CD4-positive, alpha-beta T cell (primary cell): ENCODE measurements at regions not wholly inside any gene's neighbourhood (a gene's known extent, or its start where the extent isn't known, plus 50 kb on each side); places are given as distances from the start of the nearest gene placed in this dataset.

Source experiments
- ATAC-seq: fragments of 200-7000 bp; cut with Tn5 transposase; one replicate; pipeline ENCODE4 v1.10.0; 2022; ENCODE audit warnings: mild to moderate bottlenecking; ENCODE audit not compliant: poor library complexity
- CTCF ChIA-PET: fragments of 350-600 bp; sonication (Branson Sonifier 250); formaldehyde crosslinking; loops from one replicate; lab custom pipeline; 2021; ENCODE audit warnings: antibody characterized with exemption, inconsistent platforms; lab: Charles Lee
- POLR2A ChIA-PET: fragments of 350-600 bp; sonication (Branson Sonifier 250); formaldehyde crosslinking; loops from one replicate; lab custom pipeline; 2021; ENCODE audit warnings: antibody characterized with exemption, inconsistent platforms; lab: Charles Lee
- DNase-seq, 14 experiments: peaks; one replicate each; pipeline ENCODE4 v3.0.0-alpha.2; 2013 to 2020; ENCODE audit warnings: mixed read lengths in 2 of 14
- H3K27ac ChIP-seq, 2 donors: one replicate each; pipeline versions ENCODE4 v1.5.1 to v1.7.0; 2013; ENCODE audit warnings: low read length in 2 of 2, low read depth in 1 of 2, mild to moderate bottlenecking in 1 of 2
- H3K27me3 ChIP-seq, 2 experiments: 1 replicate in 1 of 2; 2 replicates in 1 of 2; pipeline versions ENCODE4 v1.6.1 to v1.7.0; 2013; ENCODE audit warnings: low read length in 2 of 2, control low read depth in 1 of 2, mild to moderate bottlenecking in 1 of 2, moderate library complexity in 1 of 2; ENCODE audit not compliant: insufficient read depth in 2 of 2, control insufficient read depth in 1 of 2
- H3K36me3 ChIP-seq: one replicate; pipeline ENCODE4 v1.6.1; 2013; ENCODE audit warnings: low read length, control low read depth; ENCODE audit not compliant: insufficient read depth
- H3K4me1 ChIP-seq: one replicate; pipeline ENCODE4 v1.6.1; 2013; ENCODE audit warnings: low read length, control low read depth; ENCODE audit not compliant: insufficient read depth
- H3K4me3 ChIP-seq: one replicate; pipeline ENCODE4 v1.5.1; 2013; ENCODE audit warnings: mild to moderate bottlenecking, low read length, moderate library complexity
- H3K9me3 ChIP-seq, 2 experiments: 1 replicate in 1 of 2; 2 replicates in 1 of 2; pipeline versions ENCODE4 v1.6.1 to v1.7.0; 2013; ENCODE audit warnings: low read length in 2 of 2, mild to moderate bottlenecking in 2 of 2, control low read depth in 1 of 2, moderate library complexity in 1 of 2; ENCODE audit not compliant: control insufficient read depth in 1 of 2, insufficient read depth in 1 of 2
- H3K27ac Mint-ChIP-seq: one replicate; pipeline ENCODE4 v1.8.0; 2020; ENCODE audit warnings: mixed read lengths
- H3K27me3 Mint-ChIP-seq: one replicate; pipeline ENCODE4 v1.8.0; 2021; ENCODE audit warnings: mixed read lengths
- H3K36me3 Mint-ChIP-seq: one replicate; pipeline ENCODE4 v1.8.0; 2021; ENCODE audit warnings: low read depth, mixed read lengths
- H3K4me1 Mint-ChIP-seq: one replicate; pipeline ENCODE4 v1.8.0; 2021; ENCODE audit warnings: low read depth, mixed read lengths
- H3K4me3 Mint-ChIP-seq: one replicate; pipeline ENCODE4 v1.8.0; 2020; ENCODE audit warnings: mild to moderate bottlenecking, mixed read lengths
- H3K9me3 Mint-ChIP-seq: one replicate; pipeline ENCODE4 v1.8.0; 2020; ENCODE audit warnings: mixed read lengths
- intact Hi-C, 2 experiments: fragments of 100-400 bp; cut with DNase I in 1 of 2; cut with micrococcal nuclease in 1 of 2; formaldehyde crosslinking; loops; one replicate each; pipeline versions ENCODE4 v1.15.1 to v1.9.0; 2023 to 2025; cut with DNase I, micrococcal nuclease
- TF ChIP-seq, protein P1 (sequence below): fragments of 200-600 bp; IDR thresholded peaks from one replicate; pipeline ENCODE4 v1.8.0; 2022; ENCODE audit warnings: antibody characterized with exemption, mild to moderate bottlenecking

DNA sequence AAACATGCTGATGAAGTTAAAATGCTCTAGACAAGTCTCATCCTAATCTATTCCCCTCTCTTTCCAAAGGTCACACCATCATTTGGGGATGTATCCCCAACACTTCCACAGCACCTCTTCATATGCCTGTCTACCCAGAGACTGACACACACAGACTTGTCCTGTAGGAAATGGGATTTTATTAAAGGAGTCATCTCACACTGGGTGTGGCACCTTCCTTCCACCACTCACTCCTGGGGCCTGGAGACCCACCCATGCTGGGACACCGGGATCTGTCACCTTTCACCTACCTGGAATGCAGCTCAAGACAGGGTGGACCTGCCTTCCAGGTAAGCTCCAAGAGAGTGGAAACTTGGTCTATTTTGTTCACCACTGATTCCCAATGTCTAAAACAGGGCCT, 99.4 kb upstream of the HAND1 start:
- peaks cover 40% of the 10 kb centered on the region for H3K27me3 Mint-ChIP-seq
- Histone ChIP-seq H3K4me1 (no peaks in the 10 kb centered on the region), H3K9me3 (no peaks in the 10 kb centered on the region), H3K36me3 (no peaks in the 10 kb centered on the region), H3K27me3 (peaks cover 7 to 19% of the 10 kb centered on the region in 2 experiments), H3K27ac (no peak overlapping the region), H3K4me3 (no peak overlapping the region)
- H3K36me3 Mint-ChIP-seq, result no peaks in the 10 kb centered on the region
- TF ChIP-seq, protein P1, sequence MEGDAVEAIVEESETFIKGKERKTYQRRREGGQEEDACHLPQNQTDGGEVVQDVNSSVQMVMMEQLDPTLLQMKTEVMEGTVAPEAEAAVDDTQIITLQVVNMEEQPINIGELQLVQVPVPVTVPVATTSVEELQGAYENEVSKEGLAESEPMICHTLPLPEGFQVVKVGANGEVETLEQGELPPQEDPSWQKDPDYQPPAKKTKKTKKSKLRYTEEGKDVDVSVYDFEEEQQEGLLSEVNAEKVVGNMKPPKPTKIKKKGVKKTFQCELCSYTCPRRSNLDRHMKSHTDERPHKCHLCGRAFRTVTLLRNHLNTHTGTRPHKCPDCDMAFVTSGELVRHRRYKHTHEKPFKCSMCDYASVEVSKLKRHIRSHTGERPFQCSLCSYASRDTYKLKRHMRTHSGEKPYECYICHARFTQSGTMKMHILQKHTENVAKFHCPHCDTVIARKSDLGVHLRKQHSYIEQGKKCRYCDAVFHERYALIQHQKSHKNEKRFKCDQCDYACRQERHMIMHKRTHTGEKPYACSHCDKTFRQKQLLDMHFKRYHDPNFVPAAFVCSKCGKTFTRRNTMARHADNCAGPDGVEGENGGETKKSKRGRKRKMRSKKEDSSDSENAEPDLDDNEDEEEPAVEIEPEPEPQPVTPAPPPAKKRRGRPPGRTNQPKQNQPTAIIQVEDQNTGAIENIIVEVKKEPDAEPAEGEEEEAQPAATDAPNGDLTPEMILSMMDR, result no peak
- CTCF ChIA-PET, result no interaction called here
- no peak for ATAC-seq
- no peaks in the 10 kb centered on the region for H3K4me1 Mint-ChIP-seq
- H3K27ac Mint-ChIP-seq, result no peak overlapping the region
- POLR2A ChIA-PET, result interaction anchor here (0.6 kb wide), 1 partner anchor 379 kb away, joined by 3 read pairs; no protein-coding TSS in a partner anchor
- no peaks in the 10 kb centered on the region for H3K9me3 Mint-ChIP-seq
- H3K4me3 Mint-ChIP-seq, result no peak overlapping the region
- intact Hi-C loops, result no loop called here
- no peak for DNase-seq

DNA sequence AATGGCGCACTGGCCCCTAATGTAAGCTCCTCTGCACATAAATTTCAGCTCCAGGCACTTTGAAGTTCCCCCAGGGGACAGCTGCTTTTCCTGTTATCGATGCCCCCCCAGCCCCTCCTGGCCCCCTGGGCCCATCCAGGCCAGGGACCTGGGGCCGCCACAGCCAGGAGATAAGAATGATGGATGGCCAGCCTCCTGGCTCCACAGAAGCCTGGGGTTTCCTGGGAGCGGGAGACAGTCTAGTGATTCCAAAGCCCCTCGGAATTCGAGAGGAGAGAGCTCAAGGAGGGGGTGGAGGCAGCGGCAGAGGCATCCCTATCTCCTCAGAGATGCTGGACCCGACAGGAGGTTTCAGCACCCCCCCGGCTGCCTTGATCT, 98.4 kb upstream of the HAND1 start:
- ChIA-PET CTCF (no interaction called here), POLR2A (no interaction called here)
- Mint-ChIP-seq H3K4me1 (no peaks in the 10 kb centered on the region), H3K36me3 (no peaks in the 10 kb centered on the region), H3K27me3 (peaks cover 34% of the 10 kb centered on the region), H3K4me3 (no peak overlapping the region), H3K27ac (no peak overlapping the region), H3K9me3 (no peaks in the 10 kb centered on the region)
- Histone ChIP-seq H3K9me3 (no peaks in the 10 kb centered on the region), H3K4me1 (no peaks in the 10 kb centered on the region), H3K36me3 (no peaks in the 10 kb centered on the region), H3K4me3 (no peak overlapping the region), H3K27me3 (peaks cover 7 to 15% of the 10 kb centered on the region in 2 experiments), H3K27ac (no peak overlapping the region)
- TF ChIP-seq, protein P1, result no peak
- DNase-seq, result no peak
- ATAC-seq, result no peak
- intact Hi-C loops, result no loop called here

DNA sequence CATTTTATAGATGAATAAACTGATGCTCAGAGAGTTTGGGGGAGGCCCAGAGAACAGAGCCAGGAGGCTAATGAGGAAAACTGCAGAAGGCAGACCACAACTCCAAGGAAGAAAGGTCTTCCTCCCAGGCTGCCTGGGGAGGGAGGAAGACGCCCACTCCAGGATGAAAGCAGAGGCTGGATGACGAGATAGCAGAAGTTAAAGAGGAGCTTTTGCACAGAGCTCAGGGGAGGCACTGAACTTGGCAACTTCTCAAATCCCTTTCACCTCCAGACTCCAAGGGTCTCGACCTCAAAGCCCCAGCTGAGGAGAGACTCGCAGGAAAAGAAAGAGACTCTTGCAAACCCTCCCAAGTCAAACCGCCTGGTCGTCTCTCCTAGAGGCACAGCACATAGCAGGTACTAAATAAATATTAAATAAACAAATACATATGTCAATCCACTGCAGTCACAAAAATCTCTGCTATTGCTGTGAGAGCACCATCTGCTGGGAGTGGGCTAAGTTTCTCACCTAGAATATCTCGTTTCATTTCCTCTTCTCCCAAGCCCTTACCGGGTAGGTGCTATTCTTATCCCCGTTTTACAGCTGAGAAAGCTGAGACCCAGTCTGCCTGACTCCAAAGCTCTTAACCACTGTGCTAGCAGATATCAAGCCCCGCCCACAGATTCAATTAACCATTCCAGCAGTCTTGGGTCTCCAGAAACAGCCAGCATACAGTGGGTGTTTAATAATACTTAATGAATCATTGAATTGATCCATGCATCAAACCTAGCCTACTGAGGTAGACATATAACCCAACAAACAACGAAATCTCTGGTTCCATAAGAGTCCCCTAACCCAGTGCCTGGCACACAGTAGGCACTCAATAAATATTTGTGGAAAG, 97.8 kb upstream of the HAND1 start:
- Histone ChIP-seq H3K9me3 (no peaks in the 10 kb centered on the region), H3K4me3 (no peak overlapping the region), H3K36me3 (no peaks in the 10 kb centered on the region), H3K27me3 (peaks cover 7 to 15% of the 10 kb centered on the region in 2 experiments), H3K4me1 (no peaks in the 10 kb centered on the region), H3K27ac (no peak overlapping the region)
- no peaks in the 10 kb centered on the region for H3K9me3 Mint-ChIP-seq
- H3K27ac Mint-ChIP-seq, result no peak overlapping the region
- intact Hi-C loops, result no loop called here
- H3K4me1 Mint-ChIP-seq, result no peaks in the 10 kb centered on the region
- ATAC-seq, result no peak
- ChIA-PET POLR2A (no interaction called here), CTCF (no interaction called here)
- H3K27me3 Mint-ChIP-seq, result peaks cover 34% of the 10 kb centered on the region
- no peak for DNase-seq
- no peaks in the 10 kb centered on the region for H3K36me3 Mint-ChIP-seq
- H3K4me3 Mint-ChIP-seq, result no peak overlapping the region
- TF ChIP-seq, protein P1, result no peak
